GM19463 (cell line): ENCODE measurements at regions not wholly inside any gene's neighbourhood (a gene's known extent, or its start where the extent isn't known, plus 50 kb on each side); places are given as distances from the start of the nearest gene placed in this dataset.
"Not testable (repeated sequence)": the region's sequence is repeated elsewhere in the genome, so short reads cannot be mapped to it uniquely, and the experiment has no call there.

ENCODE experiments used
- ATAC-seq: cut with Tn5 transposase; IDR thresholded peaks from one replicate; pipeline ENCODE4 v1.9.1; 2021; ENCODE audit warnings: mild to moderate bottlenecking, moderate library complexity; ENCODE audit not compliant: unreplicated experiment

DNA sequence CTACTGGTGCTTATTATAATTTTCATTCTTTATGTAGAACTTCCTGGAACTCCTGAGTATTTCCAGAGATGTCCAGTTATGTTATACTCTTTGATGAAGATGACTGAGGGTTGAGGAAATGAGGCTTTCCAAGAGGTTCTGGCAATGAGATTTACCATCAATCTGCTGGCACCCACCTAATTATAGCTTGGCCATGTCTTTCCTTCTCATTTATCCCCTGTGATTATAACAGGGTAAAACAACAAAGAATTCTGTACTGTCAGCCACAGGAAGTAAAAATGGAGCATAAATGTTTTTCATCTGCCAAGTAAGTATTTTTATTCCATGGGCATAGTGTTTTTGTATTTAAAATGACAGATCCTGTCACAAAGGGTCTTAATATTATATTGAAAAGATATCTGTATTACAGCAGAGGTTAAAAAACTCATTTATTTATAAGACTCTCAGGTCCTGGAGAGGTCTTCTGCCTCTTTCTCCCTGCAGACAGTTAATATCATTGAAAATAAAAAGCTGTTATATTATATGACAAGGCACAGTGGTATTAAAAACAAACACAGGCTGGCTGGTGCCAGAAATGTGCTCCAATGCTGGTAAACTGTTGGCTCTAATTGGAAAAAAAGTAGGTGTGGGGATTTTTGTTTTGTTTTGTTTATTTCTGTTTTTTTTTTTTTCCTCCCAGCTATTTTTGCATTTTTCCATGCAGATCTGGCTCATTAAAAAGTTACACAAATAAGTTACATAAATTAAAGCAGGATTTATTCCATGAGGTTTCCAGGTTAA lies 1764.1 kb upstream of the CELF4 start:
- no peak for ATAC-seq

GRCh38 chr18:39326772-39327171 lies 1761.2 kb upstream of the CELF4 start:
- no peak for ATAC-seq

DNA sequence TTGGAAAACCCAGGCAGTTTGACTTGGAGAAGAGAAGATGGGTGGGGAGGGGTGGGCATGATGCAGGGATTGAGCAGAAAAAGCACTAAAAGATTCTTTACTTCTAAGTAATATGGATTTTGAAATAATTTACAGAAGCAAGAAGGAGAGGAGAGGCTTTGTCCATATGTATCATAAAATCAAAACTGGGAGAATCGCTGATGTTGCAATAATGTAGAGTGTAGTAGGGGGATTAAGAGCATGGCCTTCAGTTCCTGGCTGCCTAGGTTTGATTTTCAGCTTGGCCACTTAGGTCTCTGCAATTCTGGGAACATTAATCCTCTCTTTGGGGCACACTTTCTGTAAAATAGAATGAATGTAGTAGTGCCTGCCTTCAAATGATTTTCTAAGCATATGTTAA lies 1760.4 kb upstream of the CELF4 start:
- no peak for ATAC-seq

DNA sequence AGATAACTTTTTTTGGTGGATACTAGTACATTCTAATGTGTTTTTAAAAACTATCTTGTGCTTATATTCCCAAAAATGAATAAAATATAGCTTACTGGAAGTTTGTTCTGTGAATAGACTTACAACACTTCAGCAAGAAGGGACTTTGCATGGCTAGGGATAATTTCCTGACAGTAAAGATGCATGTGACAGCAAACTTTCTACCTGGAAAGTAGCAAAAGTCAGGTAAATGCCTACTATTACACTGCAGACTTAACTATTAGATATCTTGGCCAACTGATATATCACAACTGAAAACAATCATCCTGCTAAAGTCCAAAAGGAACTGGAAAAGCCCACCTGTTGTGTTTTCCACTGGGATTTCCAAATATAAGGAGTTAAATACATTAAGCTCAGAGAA lies 1753.5 kb upstream of the CELF4 start:
- no peak for ATAC-seq

GRCh38 chr18:39318462-39318861 lies 1752.9 kb upstream of the CELF4 start:
- ATAC-seq, result no peak

DNA sequence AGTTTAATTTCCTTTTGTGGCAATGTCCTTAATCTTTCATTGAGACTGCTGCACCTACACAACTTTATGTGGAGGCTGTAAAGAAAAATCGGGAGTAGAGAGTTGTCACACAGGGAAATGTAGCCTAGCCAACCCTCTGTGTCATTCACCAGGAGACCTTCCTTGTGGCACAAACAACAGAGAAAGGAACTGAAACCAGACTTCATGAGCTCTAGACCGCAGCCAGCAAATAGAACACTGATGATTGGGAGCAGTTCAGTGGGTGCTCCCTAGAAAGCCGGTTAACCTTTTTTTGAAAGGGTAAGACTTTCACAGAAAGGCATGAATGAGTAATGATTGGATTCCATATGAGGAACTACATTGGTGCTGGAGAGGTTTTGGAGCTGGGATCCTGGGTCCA lies 1752.4 kb upstream of the CELF4 start:
- ATAC-seq, result no peak

DNA sequence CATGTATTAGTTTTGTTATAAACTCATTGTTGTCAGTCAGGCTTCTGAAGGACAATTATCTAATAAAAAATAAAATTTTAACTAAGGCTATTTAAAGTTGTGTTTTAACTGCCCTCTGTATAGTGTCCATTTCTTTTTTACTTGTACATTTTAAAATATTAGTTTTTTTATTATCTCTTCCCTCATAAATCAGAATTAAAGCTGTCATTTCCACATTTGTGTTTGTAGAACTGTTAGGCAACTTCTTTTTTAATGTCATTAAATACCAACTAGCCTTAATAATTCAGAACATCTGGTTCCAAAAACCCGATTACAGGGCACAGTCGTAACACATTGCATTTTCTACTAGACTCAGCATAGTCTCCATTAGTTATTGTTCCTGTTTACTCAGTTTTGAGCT lies 1749.0 kb upstream of the CELF4 start:
- ATAC-seq, result no peak

GRCh38 chr18:39313992-39314391 lies 1748.4 kb upstream of the CELF4 start:
- no peak for ATAC-seq

DNA sequence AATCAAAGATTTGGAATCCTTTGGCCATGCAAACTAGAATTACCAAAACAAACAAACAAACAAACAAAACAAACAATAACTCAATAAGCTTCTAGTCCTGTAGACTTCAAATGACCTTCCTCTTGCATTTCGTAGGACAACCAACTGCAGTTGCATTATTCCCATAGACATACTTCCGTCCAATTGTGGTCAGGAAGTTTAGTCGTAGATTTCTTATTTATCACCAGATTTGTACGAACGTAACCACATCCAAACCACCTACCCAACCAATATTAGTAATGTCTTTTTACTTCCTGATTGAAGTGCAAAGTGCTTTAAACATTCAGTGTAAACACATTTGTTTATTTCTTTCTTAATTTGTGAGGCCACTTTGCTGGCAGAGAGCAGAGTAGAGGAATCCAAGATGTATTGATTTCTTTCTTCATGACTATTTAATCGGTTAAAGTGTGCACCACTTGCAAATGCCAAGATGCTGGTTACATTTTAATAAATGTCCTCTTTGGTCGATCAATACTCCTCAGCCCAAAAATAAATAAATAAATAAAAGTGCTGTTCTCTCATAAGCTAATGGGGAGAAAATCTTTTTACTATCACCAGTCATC lies 1745.6 kb upstream of the CELF4 start:
- ATAC-seq, result no peak

GRCh38 chr18:39308931-39309521 lies 1743.4 kb upstream of the CELF4 start:
- ATAC-seq, result not testable (repeated sequence)

GRCh38 chr18:39305766-39306165 lies 1740.2 kb upstream of the CELF4 start:
- no peak for ATAC-seq

DNA sequence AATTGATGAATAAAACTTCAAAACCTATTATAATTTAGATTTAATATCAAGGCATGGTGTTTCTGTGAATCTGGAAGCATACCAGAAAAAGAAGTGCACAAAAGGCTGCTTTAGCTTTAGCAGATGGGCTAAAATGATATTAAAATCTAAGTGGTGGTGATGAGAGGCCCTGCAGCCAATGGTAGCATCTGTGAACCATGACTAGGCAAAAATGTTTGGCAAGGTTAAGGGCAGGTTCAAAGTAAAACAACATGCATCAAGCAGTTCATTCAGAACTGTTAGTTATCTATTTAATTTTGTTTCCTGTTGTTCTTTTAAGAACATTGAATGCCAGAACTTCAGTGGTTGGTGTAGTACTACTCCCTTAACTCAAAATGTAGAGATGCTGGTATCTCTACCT lies 1736.9 kb upstream of the CELF4 start:
- ATAC-seq, result no peak

- ATAC-seq, result no peak
Measured at GRCh38 chr18:39299152-39299551, 1733.6 kb upstream of the CELF4 start.

- ATAC-seq, result no peak
Measured at GRCh38 chr18:39297225-39297624, 1731.6 kb upstream of the CELF4 start.

DNA sequence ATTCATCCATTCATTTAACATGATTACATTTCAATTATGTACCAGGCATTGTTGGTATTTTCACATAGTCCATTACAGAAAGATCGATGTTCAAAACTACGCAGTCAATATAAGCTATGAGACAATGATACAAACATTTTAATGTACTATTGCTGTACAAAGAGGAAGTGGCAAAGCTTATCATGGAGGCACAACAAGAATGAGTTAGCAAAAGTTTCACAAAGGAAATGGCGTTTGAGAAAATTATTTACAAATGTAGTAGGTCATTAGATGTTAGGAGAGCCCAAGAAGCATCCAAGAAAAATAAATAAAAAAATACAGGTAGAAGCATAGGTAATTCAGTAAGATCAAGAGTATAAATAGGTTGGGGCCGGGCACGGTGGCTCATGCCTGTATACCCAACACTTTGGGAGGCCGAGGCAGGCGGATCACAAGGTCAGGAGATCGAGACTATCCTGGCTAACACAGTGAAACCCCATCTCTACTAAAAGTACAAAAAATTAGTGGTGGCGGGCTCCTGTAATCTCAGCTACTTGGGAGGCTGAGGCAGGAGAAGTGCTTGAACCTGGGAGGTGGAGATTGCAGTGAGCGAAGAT lies 1730.8 kb upstream of the CELF4 start:
- no peak for ATAC-seq

GRCh38 chr18:39276764-39277163 lies 1711.2 kb upstream of the CELF4 start:
- no peak for ATAC-seq

DNA sequence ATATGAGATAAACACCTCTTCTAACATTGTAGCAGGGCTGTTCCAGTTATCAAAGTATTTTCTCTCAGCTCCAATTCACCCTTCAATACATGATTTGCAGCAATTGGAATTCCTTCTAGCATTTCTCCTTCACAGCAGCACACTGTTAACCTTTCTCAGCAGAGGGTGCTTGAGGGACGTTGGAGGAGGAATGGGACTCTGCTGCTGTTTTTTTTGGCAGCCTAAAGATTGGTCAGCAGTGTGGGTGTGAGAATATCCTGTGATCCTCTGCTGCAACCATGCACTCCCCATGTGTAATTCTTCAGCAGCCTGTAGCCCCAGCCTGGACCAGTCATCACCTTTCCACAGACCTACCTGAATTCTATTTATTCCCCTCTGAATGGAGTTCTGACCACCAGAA lies 1708.9 kb upstream of the CELF4 start:
- ATAC-seq, result no peak

DNA sequence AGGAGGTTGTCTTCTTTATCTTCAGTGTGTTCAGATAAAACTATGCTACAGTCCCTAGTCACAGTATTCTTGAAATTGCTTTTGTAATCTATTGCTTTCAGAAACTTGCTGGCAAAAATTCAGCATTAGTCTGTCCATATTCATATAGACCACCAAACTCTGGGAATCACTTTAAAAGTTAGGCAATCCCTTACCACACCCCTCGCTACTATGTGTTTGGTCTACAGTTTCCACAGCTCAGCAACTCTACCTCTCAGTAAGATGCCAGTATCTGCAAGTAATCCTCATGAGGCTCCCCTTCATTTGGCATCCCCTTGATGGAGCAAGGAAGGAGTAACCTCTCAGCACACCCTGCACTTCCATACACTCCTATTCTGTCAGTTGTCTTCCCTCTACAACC lies 1706.6 kb upstream of the CELF4 start:
- no peak for ATAC-seq

DNA sequence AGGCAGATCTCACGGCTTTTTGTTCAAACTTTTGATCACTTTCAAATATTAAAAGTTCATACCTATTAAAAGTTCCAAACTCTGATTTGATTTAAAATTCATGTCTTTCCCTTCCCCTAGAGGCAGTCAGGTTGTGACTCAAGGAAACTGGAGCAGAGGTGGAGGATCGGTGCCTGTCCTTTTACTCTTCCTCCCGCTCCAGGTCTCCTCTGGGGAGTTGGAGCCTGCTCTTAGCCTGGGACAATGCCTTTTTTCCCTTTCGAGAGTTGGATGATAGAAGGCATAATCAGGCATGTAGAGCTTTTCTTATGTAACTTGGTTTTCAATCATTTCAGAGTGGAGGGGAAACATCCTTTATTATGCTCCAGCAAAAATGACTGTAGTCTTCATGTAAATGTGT lies 1706.1 kb upstream of the CELF4 start:
- ATAC-seq, result no peak

GRCh38 chr18:39260565-39260964 lies 1695.0 kb upstream of the CELF4 start:
- ATAC-seq, result no peak

GRCh38 chr18:39259736-39260135 lies 1694.1 kb upstream of the CELF4 start:
- ATAC-seq, result no peak

DNA sequence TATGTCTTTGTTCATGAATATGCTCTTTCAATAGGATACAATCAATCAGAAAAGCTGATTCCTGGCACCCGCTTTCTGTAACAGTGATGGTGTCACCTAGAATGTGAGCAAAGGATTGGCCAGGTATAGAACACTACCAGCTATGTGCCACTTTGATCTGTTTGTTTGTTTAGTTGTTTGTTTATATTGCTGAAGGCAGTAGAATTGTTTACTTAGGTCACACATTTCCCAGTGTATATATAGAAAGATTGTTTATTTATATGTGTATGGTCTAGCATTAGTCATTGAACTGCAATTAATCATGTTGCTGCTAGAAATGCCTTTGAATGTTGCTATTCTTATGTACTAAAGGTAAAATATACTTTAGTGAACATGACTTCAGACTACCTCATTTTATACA lies 1678.6 kb upstream of the CELF4 start:
- ATAC-seq, result no peak
